Prostate gland (tissue), 2 donors: ENCODE measurements at regions not wholly inside any gene's neighbourhood (a gene's known extent, or its start where the extent isn't known, plus 50 kb on each side); places are given as distances from the start of the nearest gene placed in this dataset.

ENCODE experiments used
- DNase-seq: peaks from one replicate; pipeline ENCODE4 v3.0.0-alpha.2; 2019; ENCODE audit warnings: low spot score
- H3K27ac ChIP-seq, 2 donors: fragments of 200-600 bp; sonication (generic); 2 replicates each; pipeline ENCODE4 v1.5.1; 2017 to 2019
- H3K27me3 ChIP-seq: fragments of 200-600 bp; sonication (generic); replicated peaks from 2 replicates; pipeline ENCODE4 v1.5.1; 2019; ENCODE audit not compliant: insufficient read depth
- H3K36me3 ChIP-seq, 2 donors: fragments of 200-600 bp; sonication (generic); 1 replicate in 1 of 2; 2 replicates in 1 of 2; pipeline versions ENCODE4 v1.5.1 to v1.8.1; 2017 to 2019
- H3K4me1 ChIP-seq: fragments of 200-600 bp; sonication (generic); replicated peaks from 2 replicates; pipeline ENCODE4 v1.5.1; 2019
- H3K4me3 ChIP-seq, 2 donors: fragments of 200-600 bp; sonication (generic); 2 replicates each; pipeline ENCODE4 v1.5.1; 2017 to 2019
- H3K9me3 ChIP-seq: fragments of 200-600 bp; sonication (generic); 2 replicates; pipeline ENCODE4 v1.5.1; 2017
- POLR2A ChIP-seq: fragments of 450-650 bp; IDR thresholded peaks from one replicate; pipeline ENCODE4 v1.6.1; 2016; ENCODE audit warnings: antibody characterized with exemption, mild to moderate bottlenecking
- POLR2AphosphoS5 ChIP-seq: sonication (generic); formaldehyde crosslinking; IDR thresholded peaks from one replicate; pipeline ENCODE4 v1.6.1; 2017; ENCODE audit warnings: antibody characterized with exemption
- WGBS: methylation state at CpG from one replicate; pipeline ENCODE4 v1.1.5; 2018; 5-methylcytosine and 5-hydroxymethylcytosine counted together
- intact Hi-C: fragments of 100-400 bp; cut with DNase I; formaldehyde crosslinking; loops from one replicate; pipeline ENCODE4 v1.14.2; 2022
- TF ChIP-seq, protein P1 (sequence below), 4 experiments: fragments of 200-600 bp in 2 of 4; fragments of 450-650 bp in 2 of 4; sonication (generic) in 2 of 4; IDR thresholded peaks; 1 replicate in 3 of 4; 2 replicates in 1 of 4; pipeline ENCODE4 v1.5.1; 2016 to 2019; ENCODE audit warnings: antibody characterized with exemption in 4 of 4, mild to moderate bottlenecking in 2 of 4, moderate library complexity in 2 of 4

DNA sequence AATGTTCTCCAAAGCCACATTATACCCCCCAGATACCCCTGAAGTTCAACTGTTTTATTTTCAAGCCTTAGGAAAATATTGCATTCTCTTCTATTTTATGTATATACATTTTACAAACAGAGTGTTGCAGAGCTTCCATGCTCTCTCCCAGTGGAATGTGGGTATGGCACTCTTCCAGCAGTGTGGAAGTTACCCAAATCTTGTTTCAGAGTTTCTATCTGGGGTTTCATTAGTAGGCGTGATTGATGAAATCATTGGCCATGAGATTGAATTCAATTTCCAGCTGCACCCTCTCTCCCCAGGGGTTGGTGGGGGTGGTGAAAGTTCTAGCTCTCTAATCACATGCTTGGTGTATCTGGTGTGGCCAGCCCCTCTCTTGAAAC, 350.4 kb downstream of the RPS24 start:
- no peaks in the 10 kb centered on the region for H3K9me3 ChIP-seq
- WGBS: 95% methylated on average over 1 of the region's 1 CpG
- no peak for DNase-seq
- no peaks in the 10 kb centered on the region for H3K4me1 ChIP-seq
- no peaks in the 10 kb centered on the region for H3K36me3 ChIP-seq
- H3K27me3 ChIP-seq: no peaks in the 10 kb centered on the region
- H3K4me3 ChIP-seq: no peak overlapping the region
- no peak for TF ChIP-seq POLR2AphosphoS5
- TF ChIP-seq POLR2A: no peak
- TF ChIP-seq, protein P1, sequence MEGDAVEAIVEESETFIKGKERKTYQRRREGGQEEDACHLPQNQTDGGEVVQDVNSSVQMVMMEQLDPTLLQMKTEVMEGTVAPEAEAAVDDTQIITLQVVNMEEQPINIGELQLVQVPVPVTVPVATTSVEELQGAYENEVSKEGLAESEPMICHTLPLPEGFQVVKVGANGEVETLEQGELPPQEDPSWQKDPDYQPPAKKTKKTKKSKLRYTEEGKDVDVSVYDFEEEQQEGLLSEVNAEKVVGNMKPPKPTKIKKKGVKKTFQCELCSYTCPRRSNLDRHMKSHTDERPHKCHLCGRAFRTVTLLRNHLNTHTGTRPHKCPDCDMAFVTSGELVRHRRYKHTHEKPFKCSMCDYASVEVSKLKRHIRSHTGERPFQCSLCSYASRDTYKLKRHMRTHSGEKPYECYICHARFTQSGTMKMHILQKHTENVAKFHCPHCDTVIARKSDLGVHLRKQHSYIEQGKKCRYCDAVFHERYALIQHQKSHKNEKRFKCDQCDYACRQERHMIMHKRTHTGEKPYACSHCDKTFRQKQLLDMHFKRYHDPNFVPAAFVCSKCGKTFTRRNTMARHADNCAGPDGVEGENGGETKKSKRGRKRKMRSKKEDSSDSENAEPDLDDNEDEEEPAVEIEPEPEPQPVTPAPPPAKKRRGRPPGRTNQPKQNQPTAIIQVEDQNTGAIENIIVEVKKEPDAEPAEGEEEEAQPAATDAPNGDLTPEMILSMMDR (IDR thresholded peaks at IDR 0.05): no peak
- intact Hi-C loops: no loop called here
- no peak overlapping the region for H3K27ac ChIP-seq

DNA sequence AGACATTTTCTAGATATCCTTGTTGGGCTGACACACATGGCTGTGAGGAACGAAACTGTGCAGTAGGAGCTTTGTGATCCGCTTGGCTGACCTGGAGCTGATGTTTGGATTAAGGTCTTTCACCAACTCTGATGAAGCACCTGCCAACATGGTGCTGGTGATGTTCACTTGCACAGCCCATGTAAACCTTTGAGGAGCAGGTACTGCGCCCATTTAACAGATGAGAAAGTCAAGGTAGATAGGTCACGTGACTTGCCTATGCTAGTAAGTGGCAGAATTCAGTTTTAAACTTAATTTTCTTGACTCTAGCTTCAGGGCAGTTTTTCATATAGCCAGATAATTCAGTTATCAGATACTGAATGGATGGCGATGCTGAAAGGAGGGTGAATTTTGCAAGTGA, 351.9 kb downstream of the RPS24 start:
- Histone ChIP-seq H3K4me3 (no peak overlapping the region), H3K4me1 (no peaks in the 10 kb centered on the region), H3K27ac (no peak overlapping the region), H3K36me3 (no peaks in the 10 kb centered on the region), H3K9me3 (no peaks in the 10 kb centered on the region), H3K27me3 (no peaks in the 10 kb centered on the region)
- TF ChIP-seq POLR2AphosphoS5 (no peak), POLR2A (no peak)
- TF ChIP-seq, protein P1 (IDR thresholded peaks at IDR 0.05): no peak
- DNase-seq: no peak
- intact Hi-C loops: no loop called here
- WGBS: 98% methylated on average over 5 of the region's 5 CpGs

DNA sequence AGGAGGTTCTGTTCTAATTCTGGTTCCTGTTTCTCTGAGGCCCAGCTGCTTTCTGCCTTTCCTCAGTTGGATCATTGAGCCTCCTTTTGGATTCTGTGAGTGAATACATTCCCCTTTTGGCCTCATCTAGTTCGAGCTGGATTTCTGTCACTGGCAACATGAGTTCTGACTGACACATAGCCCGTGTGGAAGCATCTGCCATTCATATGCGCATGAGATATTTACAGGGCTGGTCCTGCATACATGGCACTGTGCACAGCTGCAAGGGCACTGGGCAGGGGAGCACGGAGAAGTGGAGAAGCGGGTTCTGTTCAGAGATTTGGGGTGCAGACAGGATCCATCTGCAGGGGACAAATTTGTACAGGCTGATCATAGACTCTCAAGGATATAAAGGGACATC, 352.8 kb downstream of the RPS24 start:
- 85% methylated on average over 5 of the region's 5 CpGs for WGBS
- TF ChIP-seq POLR2A (no peak), POLR2AphosphoS5 (no peak)
- TF ChIP-seq, protein P1 (IDR thresholded peaks at IDR 0.05): no peak
- H3K36me3 ChIP-seq: no peaks in the 10 kb centered on the region

DNA sequence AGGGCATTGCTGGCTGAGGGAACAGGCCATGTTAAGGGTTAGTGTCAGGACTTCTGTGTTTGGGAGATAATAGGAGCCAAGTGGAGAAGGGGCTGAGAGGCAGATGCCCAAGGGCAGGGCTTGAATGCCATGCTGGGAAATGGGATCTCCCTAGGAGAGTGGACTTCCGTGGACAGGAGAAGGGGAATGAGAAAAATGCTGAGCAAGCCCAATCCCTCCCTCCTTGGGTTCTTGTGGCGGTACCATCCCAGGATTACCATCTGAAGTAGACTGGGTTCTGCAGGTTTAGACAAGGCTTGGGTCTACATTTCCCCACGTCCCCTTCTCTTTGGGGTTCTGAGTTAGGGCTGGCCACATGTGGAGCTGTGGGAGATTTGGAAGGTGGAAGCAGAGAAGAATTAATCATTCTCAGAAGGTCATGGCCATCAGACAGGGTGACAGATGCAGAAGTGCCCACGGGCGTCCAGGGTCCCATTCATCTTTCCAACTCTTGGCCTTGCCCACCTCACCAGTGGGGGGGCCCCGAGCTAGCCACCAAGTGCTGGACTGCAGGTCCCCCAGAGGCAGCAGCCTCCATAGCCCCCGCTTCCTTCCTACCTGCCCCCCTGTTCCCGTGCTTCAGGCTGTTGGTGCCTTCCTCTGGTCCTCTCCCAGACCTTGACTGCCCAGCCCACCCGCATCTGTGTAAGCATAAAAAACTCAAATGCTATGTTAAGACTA, 354.8 kb downstream of the RPS24 start:
- Histone ChIP-seq H3K27me3 (no peaks in the 10 kb centered on the region), H3K4me1 (no peaks in the 10 kb centered on the region), H3K9me3 (no peaks in the 10 kb centered on the region), H3K4me3 (no peak overlapping the region), H3K27ac (no peak overlapping the region), H3K36me3 (no peaks in the 10 kb centered on the region)
- no peak for DNase-seq
- TF ChIP-seq, protein P1 (IDR thresholded peaks at IDR 0.05): no peak
- TF ChIP-seq POLR2AphosphoS5 (no peak), POLR2A (no peak)
- 87% methylated on average over 9 of the region's 9 CpGs for WGBS
- intact Hi-C loops: no loop called here

More for the DNA sequence above, 352.8 kb downstream of the RPS24 start:
- H3K27ac ChIP-seq: no peak overlapping the region
- intact Hi-C loops: no loop called here
- no peaks in the 10 kb centered on the region for H3K27me3 ChIP-seq
- no peaks in the 10 kb centered on the region for H3K9me3 ChIP-seq
- no peaks in the 10 kb centered on the region for H3K4me1 ChIP-seq
- H3K4me3 ChIP-seq: no peak overlapping the region
- DNase-seq: no peak

DNA sequence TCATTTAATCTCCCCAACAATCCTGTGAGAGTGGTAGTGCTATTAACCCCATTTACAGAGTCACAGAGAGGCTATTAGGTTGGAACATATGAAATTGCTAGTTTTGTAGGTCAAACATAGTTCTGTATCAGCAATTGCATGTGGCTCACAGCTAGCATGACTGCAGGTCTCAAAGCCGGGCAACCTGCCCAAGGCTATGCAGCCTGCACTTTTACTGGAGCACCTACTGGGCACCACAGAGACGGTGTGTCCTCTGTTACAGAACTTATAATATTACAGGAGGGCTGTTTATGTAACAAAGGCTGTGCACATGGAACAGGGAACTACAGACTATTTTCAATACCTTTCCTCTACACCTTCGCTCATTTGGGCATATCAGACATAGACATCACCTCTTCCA, 355.8 kb downstream of the RPS24 start:
- WGBS: 85% methylated on average over 3 of the region's 3 CpGs
- intact Hi-C loops: no loop called here
- H3K9me3 ChIP-seq: no peaks in the 10 kb centered on the region
- no peaks in the 10 kb centered on the region for H3K27me3 ChIP-seq
- H3K4me1 ChIP-seq: no peaks in the 10 kb centered on the region
- H3K36me3 ChIP-seq: no peaks in the 10 kb centered on the region
- no peak overlapping the region for H3K4me3 ChIP-seq
- no peak overlapping the region for H3K27ac ChIP-seq
- no peak for TF ChIP-seq POLR2A
- no peak for TF ChIP-seq POLR2AphosphoS5
- TF ChIP-seq, protein P1 (IDR thresholded peaks at IDR 0.05): no peak
- no peak for DNase-seq
